ENCODE measurements at regions not wholly inside any gene's neighbourhood (a gene's known extent, or its start where the extent isn't known, plus 50 kb on each side); places are given as distances from the start of the nearest gene placed in this dataset.

DNA sequence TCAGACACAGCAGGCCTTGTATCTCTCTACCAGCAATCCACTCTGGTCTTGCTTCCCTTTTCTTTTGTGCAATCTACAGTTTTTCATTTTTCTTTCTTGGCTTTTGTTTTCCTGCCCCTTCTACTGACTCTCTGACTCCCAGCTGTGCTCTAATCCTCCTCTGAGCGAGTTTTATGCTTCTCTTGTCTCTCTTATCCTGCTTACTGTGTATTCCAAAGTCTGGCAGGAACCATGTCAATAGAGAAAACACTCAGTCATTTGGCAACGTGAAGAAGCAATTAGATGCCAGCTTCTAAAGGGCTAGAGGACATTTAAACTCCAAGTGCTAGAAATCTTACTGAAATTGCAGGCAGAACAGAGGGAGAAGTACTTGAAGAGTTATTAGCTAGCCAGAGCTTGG lies 984.6 kb upstream of the TENM3 start:
- Histone ChIP-seq H2AK9ac (replicated peaks; ENCODE audit: low read depth, low read length, poor library complexity) (no peak overlapping the region), H2BK15ac (ENCODE audit: low read depth, low read length) (no peak overlapping the region), H4K5ac (ENCODE audit: low read depth, low read length) (no peak overlapping the region), H3K9me1 (ENCODE audit: insufficient read depth, low read length) (no peaks in the 10 kb centered on the region), H3K4me3 (ENCODE audit: insufficient read depth, low read depth, low read length) (no peak overlapping the region), H3K27ac (ENCODE audit: insufficient read depth, low read length) (no peak overlapping the region), H3K56ac (ENCODE audit: extremely low read depth, insufficient read depth, low read length) (no peak overlapping the region), H3K4me2 (ENCODE audit: low read depth, low read length) (no peak overlapping the region), H3K23ac (ENCODE audit: low read depth, low read length) (no peak overlapping the region), H3K27me3 (ENCODE audit: control insufficient read depth, insufficient read depth, low read length) (no peaks in the 10 kb centered on the region), H3K36me3 (ENCODE audit: control insufficient read depth, insufficient read depth, low read length) (no peaks in the 10 kb centered on the region), H3K9me3 (ENCODE audit: control insufficient read depth, insufficient read depth, low read length) (no peaks in the 10 kb centered on the region; the same call in 1 of the 2 replicates), H4K91ac (ENCODE audit: insufficient read depth, low read depth, low read length) (no peak overlapping the region), H3K9ac (ENCODE audit: low read depth, low read length) (no peak overlapping the region), H2AK5ac (ENCODE audit: low read depth, low read length) (no peak overlapping the region), H3K14ac (replicated peaks; ENCODE audit: low read depth, low read length) (no peak overlapping the region), H2BK20ac (ENCODE audit: low read depth, low read length) (no peak overlapping the region), H2BK5ac (ENCODE audit: low read depth, low read length, poor library complexity, severe bottlenecking) (no peak overlapping the region), H4K8ac (ENCODE audit: low read depth in 2 of 2, low read length in 2 of 2) (no peak overlapping the region), H3K79me1 (ENCODE audit: low read depth in 1 of 2, low read length in 2 of 2) (no peaks in the 10 kb centered on the region), H2BK120ac (ENCODE audit: low read depth, low read length) (no peak overlapping the region), H3K18ac (ENCODE audit: low read depth, low read length) (no peak overlapping the region), H3K4ac (ENCODE audit: low read depth, low read length) (no peak overlapping the region), H4K20me1 (ENCODE audit: insufficient read depth, low read length) (no peaks in the 10 kb centered on the region), H2AFZ (replicated peaks; ENCODE audit: low read length, poor library complexity) (no peak overlapping the region), H3K4me1 (ENCODE audit: control insufficient read depth, insufficient read depth, low read length) (no peaks in the 10 kb centered on the region)
- no peak for TF ChIP-seq RCOR1 (IDR thresholded peaks at IDR 0.05; ENCODE audit: insufficient replicate concordance, low read length)
- no peak for TF ChIP-seq CEBPB (IDR thresholded peaks at IDR 0.05; ENCODE audit: low read depth, low read length)
- no peak for TF ChIP-seq CHD1 (IDR thresholded peaks at IDR 0.05; ENCODE audit: low read depth, low read length)
- TF ChIP-seq ELK1 (IDR thresholded peaks at IDR 0.05; ENCODE audit: borderline replicate concordance, low read depth, low read length), result no peak
- TF ChIP-seq RFX5 (IDR thresholded peaks at IDR 0.05; ENCODE audit: low read depth, low read length), result no peak
- no peak for TF ChIP-seq SMC3 (IDR thresholded peaks at IDR 0.05; ENCODE audit: low read depth, low read length)
- TF ChIP-seq MAFK (IDR thresholded peaks at IDR 0.05; ENCODE audit: low read depth, low read length), result no peak
- no peak for TF ChIP-seq NFE2L2 (IDR thresholded peaks at IDR 0.05; ENCODE audit: low read depth, low read length)
- TF ChIP-seq FOS (IDR thresholded peaks at IDR 0.05; ENCODE audit: low read depth, low read length), result no peak
- TF ChIP-seq, protein P1, sequence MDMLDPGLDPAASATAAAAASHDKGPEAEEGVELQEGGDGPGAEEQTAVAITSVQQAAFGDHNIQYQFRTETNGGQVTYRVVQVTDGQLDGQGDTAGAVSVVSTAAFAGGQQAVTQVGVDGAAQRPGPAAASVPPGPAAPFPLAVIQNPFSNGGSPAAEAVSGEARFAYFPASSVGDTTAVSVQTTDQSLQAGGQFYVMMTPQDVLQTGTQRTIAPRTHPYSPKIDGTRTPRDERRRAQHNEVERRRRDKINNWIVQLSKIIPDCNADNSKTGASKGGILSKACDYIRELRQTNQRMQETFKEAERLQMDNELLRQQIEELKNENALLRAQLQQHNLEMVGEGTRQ (IDR thresholded peaks at IDR 0.05; ENCODE audit: low read depth, low read length), result no peak
- no peak for TF ChIP-seq MXI1 (IDR thresholded peaks at IDR 0.05; ENCODE audit: borderline replicate concordance, low read depth, low read length)
- no peak for TF ChIP-seq BHLHE40 (IDR thresholded peaks at IDR 0.05; ENCODE audit: low read depth, low read length)
- no peak for TF ChIP-seq POLR2A (IDR thresholded peaks at IDR 0.05; ENCODE audit: low read depth, low read length)
- TF ChIP-seq, protein P2, sequence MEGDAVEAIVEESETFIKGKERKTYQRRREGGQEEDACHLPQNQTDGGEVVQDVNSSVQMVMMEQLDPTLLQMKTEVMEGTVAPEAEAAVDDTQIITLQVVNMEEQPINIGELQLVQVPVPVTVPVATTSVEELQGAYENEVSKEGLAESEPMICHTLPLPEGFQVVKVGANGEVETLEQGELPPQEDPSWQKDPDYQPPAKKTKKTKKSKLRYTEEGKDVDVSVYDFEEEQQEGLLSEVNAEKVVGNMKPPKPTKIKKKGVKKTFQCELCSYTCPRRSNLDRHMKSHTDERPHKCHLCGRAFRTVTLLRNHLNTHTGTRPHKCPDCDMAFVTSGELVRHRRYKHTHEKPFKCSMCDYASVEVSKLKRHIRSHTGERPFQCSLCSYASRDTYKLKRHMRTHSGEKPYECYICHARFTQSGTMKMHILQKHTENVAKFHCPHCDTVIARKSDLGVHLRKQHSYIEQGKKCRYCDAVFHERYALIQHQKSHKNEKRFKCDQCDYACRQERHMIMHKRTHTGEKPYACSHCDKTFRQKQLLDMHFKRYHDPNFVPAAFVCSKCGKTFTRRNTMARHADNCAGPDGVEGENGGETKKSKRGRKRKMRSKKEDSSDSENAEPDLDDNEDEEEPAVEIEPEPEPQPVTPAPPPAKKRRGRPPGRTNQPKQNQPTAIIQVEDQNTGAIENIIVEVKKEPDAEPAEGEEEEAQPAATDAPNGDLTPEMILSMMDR (conservative IDR thresholded peaks at IDR 0.05; ENCODE audit: low read depth, low read length), result no peak
- TF ChIP-seq MAZ (IDR thresholded peaks at IDR 0.05; ENCODE audit: borderline replicate concordance, low read depth, low read length), result no peak
- TF ChIP-seq RAD21 (IDR thresholded peaks at IDR 0.05; ENCODE audit: low read length), result no peak
- ATAC-seq (ENCODE audit: low read depth) (no peak), DNase-seq (no peak)
- no TSS peak for BruUV-seq (replicated peaks)
- intact Hi-C loops (cut with micrococcal nuclease), result no loop called here
- dilution Hi-C loops (cut with HindIII; ENCODE audit: low sequenced_read_pairs, unreplicated experiment), result no loop called here
- no CpG with 5 or more reads among the region's 2 CpGs for WGBS, 2 experiments (ENCODE audit: extremely low coverage in 2 of 2, insufficient read length in 1 of 2)
- ChIA-PET CTCF (interaction anchor here (0.5 to 0.8 kb wide), 3 partner anchors 31 to 847 kb away, joined by 3 to 7 read pairs (median 3); no protein-coding TSS in a partner anchor), POLR2A (ENCODE audit: unreplicated experiment) (no interaction called here)
- in situ Hi-C loops (cut with MboI; ENCODE audit: low sequenced_read_pairs), result no loop called here

Data from IMR-90 (cell line).